K562 (cell line): ENCODE measurements at regions not wholly inside any gene's neighbourhood (a gene's known extent, or its start where the extent isn't known, plus 50 kb on each side); places are given as distances from the start of the nearest gene placed in this dataset.

Experiments
- ATAC-seq: fragments of 200-7000 bp; cut with Tn5 transposase; 3 replicates; pipeline ENCODE4 v1.9.1; 2020; ENCODE audit warnings: moderate library complexity
- BruUV-seq: library from RNA; stranded (reverse); fragments of 400-500 nt; replicated peaks from 2 replicates; lab custom pipeline; 2021; lab: Mats Ljungman, UMichigan
- CTCF ChIA-PET: fragments of 300-600 bp; formaldehyde crosslinking; extraction: SDS; loops from one replicate; lab custom pipeline; 2021; ENCODE audit warnings: low intra/inter-chr PET ratio; lab: Yijun Ruan, JAX
- POLR2A ChIA-PET: fragments of 300-600, 350-650 bp; sonication (Branson Sonifier 250); formaldehyde crosslinking; extraction: SDS; loops from one replicate; lab custom pipeline; 2021; ENCODE audit warnings: antibody characterized with exemption, inconsistent platforms; lab: Yijun Ruan, JAX
- DNase-seq, 4 experiments: peaks; one replicate each; pipeline versions ENCODE4 v3.0.0 to v3.0.0-alpha.2; 2011 to 2018; ENCODE audit warnings: low spot score in 3 of 4, mixed read lengths in 3 of 4; ENCODE audit errors: extremely low read depth in 1 of 4
- FAIRE-seq: peaks from 2 replicates; lab custom pipeline; 2011; peaks lifted over from hg19 to GRCh38; lab: Jason Lieb, UNC
- H2AFZ ChIP-seq: 2 replicates; pipeline ENCODE4 v1.6.0; 2011; ENCODE audit warnings: low read depth, low read length, control low read depth, inconsistent platforms
- H3K27ac ChIP-seq: fragments of 200-600 bp; 3 replicates; pipeline ENCODE4 v1.8.0; 2011; ENCODE audit warnings: low read depth, mild to moderate bottlenecking, control low read depth, inconsistent platforms, low read length, moderate library complexity, mixed read lengths; ENCODE audit errors: extremely low read depth
- H3K27me3 ChIP-seq, 2 experiments: fragments of 300-600 bp in 1 of 2; 2 replicates in 1 of 2; 3 replicates in 1 of 2; pipeline versions ENCODE4 v1.6.0 to v1.8.0; 2011; ENCODE audit warnings: inconsistent platforms in 2 of 2, low read length in 2 of 2, mild to moderate bottlenecking in 1 of 2, mixed read lengths in 1 of 2, moderate library complexity in 1 of 2; ENCODE audit not compliant: control insufficient read depth in 2 of 2, insufficient read depth in 2 of 2
- H3K36me3 ChIP-seq: fragments of 300-600 bp; 3 replicates; pipeline ENCODE4 v1.8.0; 2011; ENCODE audit warnings: mild to moderate bottlenecking, low read length, inconsistent platforms; ENCODE audit not compliant: control insufficient read depth, insufficient read depth
- H3K4me1 ChIP-seq, 2 experiments: fragments of 200-600 bp in 1 of 2; replicated peaks in 1 of 2; 2 replicates in 1 of 2; 3 replicates in 1 of 2; pipeline versions ENCODE4 v1.5.1 to v1.8.0; 2011; ENCODE audit warnings: inconsistent platforms in 2 of 2, low read length in 2 of 2, mild to moderate bottlenecking in 1 of 2, mixed read lengths in 1 of 2, moderate library complexity in 1 of 2; ENCODE audit not compliant: control insufficient read depth in 2 of 2, insufficient read depth in 2 of 2
- H3K4me2 ChIP-seq: 2 replicates; pipeline ENCODE4 v1.6.1; 2011; ENCODE audit warnings: low read length, control low read depth, inconsistent platforms, mixed read lengths; ENCODE audit not compliant: insufficient read depth
- H3K4me3 ChIP-seq: fragments of 200-600 bp; sonication (generic), shearing (Covaris generic); 2 replicates; pipeline ENCODE4 v1.5.1; 2016; ENCODE audit warnings: control low read depth, inconsistent platforms
- H3K79me2 ChIP-seq: fragments of 200-600 bp; 3 replicates; pipeline ENCODE4 v1.8.0; 2011; ENCODE audit warnings: low read length, inconsistent platforms; ENCODE audit not compliant: control insufficient read depth, insufficient read depth
- H3K9ac ChIP-seq, 2 experiments: 2 replicates each; pipeline versions ENCODE4 v1.6.0 to v1.6.1; 2011; ENCODE audit warnings: low read depth in 2 of 2, low read length in 2 of 2, control low read depth in 1 of 2, inconsistent platforms in 1 of 2, mild to moderate bottlenecking in 1 of 2, mixed read lengths in 1 of 2; ENCODE audit not compliant: insufficient read depth in 1 of 2
- H3K9me1 ChIP-seq: one replicate; pipeline ENCODE4 v1.6.0; 2011; ENCODE audit warnings: inconsistent platforms, mild to moderate bottlenecking, low read length, moderate library complexity; ENCODE audit not compliant: control insufficient read depth, insufficient read depth
- H3K9me3 ChIP-seq: replicated peaks from 2 replicates; pipeline ENCODE4 v1.5.1; 2011; ENCODE audit warnings: low read depth, low read length, inconsistent platforms; ENCODE audit not compliant: control insufficient read depth, insufficient read depth
- H4K20me1 ChIP-seq: replicated peaks from 2 replicates; pipeline ENCODE4 v1.6.1; 2011; ENCODE audit warnings: low read length, inconsistent platforms, mixed read lengths; ENCODE audit not compliant: control insufficient read depth, insufficient read depth
- EGR1 ChIP-seq: fragments of 450-650 bp; conservative IDR thresholded peaks from 2 replicates; pipeline ENCODE4 v1.6.1; 2017; ENCODE audit warnings: mild to moderate bottlenecking
- ETV5 ChIP-seq: sonication (generic); formaldehyde crosslinking; IDR thresholded peaks from 2 replicates; pipeline ENCODE4 v1.4.0; 2020; ENCODE audit warnings: low read depth, mild to moderate bottlenecking, missing genetic modification reagents
- ETV6 ChIP-seq, 3 experiments: fragments of 150-350 bp in 1 of 3; sonication (generic) in 1 of 3; formaldehyde crosslinking in 1 of 3; IDR thresholded peaks; 2 replicates each; pipeline versions ENCODE4 v1.6.1 to v1.8.0; 2014 to 2022; ENCODE audit warnings: borderline replicate concordance in 2 of 3, low read depth in 2 of 3, antibody characterized with exemption in 1 of 3, low read length in 1 of 3, mild to moderate bottlenecking in 1 of 3, missing genetic modification reagents in 1 of 3
- MAX ChIP-seq: sonication (generic); formaldehyde crosslinking; IDR thresholded peaks from 2 replicates; pipeline ENCODE4 v1.9.0; 2022; ENCODE audit warnings: mild to moderate bottlenecking, missing genetic modification reagents
- NBN ChIP-seq: fragments of 450-650 bp; IDR thresholded peaks from 2 replicates; pipeline ENCODE4 v1.6.1; 2016; ENCODE audit warnings: low read depth, mild to moderate bottlenecking
- PTRF ChIP-seq: fragments of 450-650 bp; IDR thresholded peaks from 2 replicates; pipeline ENCODE4 v1.6.1; 2016; ENCODE audit warnings: mild to moderate bottlenecking, missing genetic modification characterization, missing compliant biosample characterization
- SNRNP70 ChIP-seq: fragments of 200-400 bp; formaldehyde crosslinking; optimal IDR thresholded peaks from 2 replicates; pipeline ENCODE3; 2017; ENCODE audit warnings: low read depth, low read length
- ZNF609 ChIP-seq: sonication (generic); formaldehyde crosslinking; IDR thresholded peaks from 2 replicates; pipeline ENCODE4 v1.8.1; 2023; ENCODE audit warnings: missing genetic modification reagents, mild to moderate bottlenecking, borderline replicate concordance
- WGBS: fragments of 100-300 bp; shearing (Covaris generic); methylation state at CpG from one replicate; pipeline ENCODE4 v1.1.6; 2016; ENCODE audit warnings: low coverage, mixed read lengths; ENCODE audit not compliant: insufficient coverage; ENCODE audit errors: missing lambda C conversion rate; 5-methylcytosine and 5-hydroxymethylcytosine counted together
- in situ Hi-C: fragments of 300-500 bp; cut with MboI; formaldehyde crosslinking; loops from 4 replicates; pipeline ENCODE4 v1.15.0; 2018; ENCODE audit warnings: inconsistent platforms, mixed read lengths
- intact Hi-C: fragments of 100-400 bp; cut with micrococcal nuclease; formaldehyde crosslinking; loops from 2 replicates; pipeline ENCODE4 v1.14.2; 2022
- TF ChIP-seq, protein P1 (sequence below): sonication (generic); formaldehyde crosslinking; IDR thresholded peaks from 2 replicates; pipeline ENCODE4 v1.8.0; 2022; ENCODE audit warnings: missing genetic modification reagents, mild to moderate bottlenecking, borderline replicate concordance
- TF ChIP-seq, protein P2 (sequence below), 3 experiments: IDR thresholded peaks in 2 of 3; conservative IDR thresholded peaks in 1 of 3; 2 replicates each; pipeline ENCODE4 v1.5.1; 2011 to 2012; ENCODE audit warnings: low read length in 3 of 3, mild to moderate bottlenecking in 3 of 3, control low read depth in 2 of 3, improper control_type of control experiment in 1 of 3, inconsistent platforms in 1 of 3, low read depth in 1 of 3, mixed read lengths in 1 of 3, moderate library complexity in 1 of 3; ENCODE audit not compliant: insufficient read depth in 2 of 3
- TF ChIP-seq, protein P3 (sequence below): fragments of 250-450 bp; sonication (Bioruptor Pico); IDR thresholded peaks from 2 replicates; pipeline ENCODE4 v1.5.1; 2021; ENCODE audit warnings: mild to moderate bottlenecking

- no peak overlapping the region for H3K4me3 ChIP-seq
- H3K4me2 ChIP-seq = no peak overlapping the region
- no peaks in the 10 kb centered on the region for H3K4me1 ChIP-seq
- in situ Hi-C loops (no loop called here), intact Hi-C loops (no loop called here)
- H3K9me3 ChIP-seq = 0 out of 2 replicates have a peak, but pooled peaks cover 3% of the 10 kb centered on the region
- no peak for ATAC-seq
- ChIA-PET CTCF (no interaction called here), POLR2A (no interaction called here)
- no TSS peak for BruUV-seq
- no peak for DNase-seq
- no peaks in the 10 kb centered on the region for H3K36me3 ChIP-seq
- no peaks in the 10 kb centered on the region for H3K27me3 ChIP-seq
- no peaks in the 10 kb centered on the region for H3K9me1 ChIP-seq
- H2AFZ ChIP-seq = no peak overlapping the region
- no peak for FAIRE-seq
- H4K20me1 ChIP-seq = no peaks in the 10 kb centered on the region
- no peak overlapping the region for H3K27ac ChIP-seq
- H3K79me2 ChIP-seq = no peaks in the 10 kb centered on the region
- WGBS = 3% methylated on average over 10 of the region's 10 CpGs
- no peak overlapping the region for H3K9ac ChIP-seq
- TF ChIP-seq, protein P1, sequence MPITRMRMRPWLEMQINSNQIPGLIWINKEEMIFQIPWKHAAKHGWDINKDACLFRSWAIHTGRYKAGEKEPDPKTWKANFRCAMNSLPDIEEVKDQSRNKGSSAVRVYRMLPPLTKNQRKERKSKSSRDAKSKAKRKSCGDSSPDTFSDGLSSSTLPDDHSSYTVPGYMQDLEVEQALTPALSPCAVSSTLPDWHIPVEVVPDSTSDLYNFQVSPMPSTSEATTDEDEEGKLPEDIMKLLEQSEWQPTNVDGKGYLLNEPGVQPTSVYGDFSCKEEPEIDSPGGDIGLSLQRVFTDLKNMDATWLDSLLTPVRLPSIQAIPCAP (CRISPR knock-in tag) = no peak
- TF ChIP-seq ETV5 (CRISPR knock-in tag) (no peak), EGR1 (no peak), SNRNP70 (no peak), MAX (CRISPR knock-in tag) (no peak), PTRF (tag) (no peak), ETV6 (IDR thresholded peaks at IDR 0.05; ENCODE audit: borderline replicate concordance in 1 of 2, low read depth in 2 of 2, low read length in 1 of 2) (no peak), ETV6 (CRISPR knock-in tag; IDR thresholded peaks at IDR 0.05; ENCODE audit: borderline replicate concordance) (no peak), ZNF609 (CRISPR knock-in tag) (no peak), NBN (no peak)
- TF ChIP-seq, protein P2, sequence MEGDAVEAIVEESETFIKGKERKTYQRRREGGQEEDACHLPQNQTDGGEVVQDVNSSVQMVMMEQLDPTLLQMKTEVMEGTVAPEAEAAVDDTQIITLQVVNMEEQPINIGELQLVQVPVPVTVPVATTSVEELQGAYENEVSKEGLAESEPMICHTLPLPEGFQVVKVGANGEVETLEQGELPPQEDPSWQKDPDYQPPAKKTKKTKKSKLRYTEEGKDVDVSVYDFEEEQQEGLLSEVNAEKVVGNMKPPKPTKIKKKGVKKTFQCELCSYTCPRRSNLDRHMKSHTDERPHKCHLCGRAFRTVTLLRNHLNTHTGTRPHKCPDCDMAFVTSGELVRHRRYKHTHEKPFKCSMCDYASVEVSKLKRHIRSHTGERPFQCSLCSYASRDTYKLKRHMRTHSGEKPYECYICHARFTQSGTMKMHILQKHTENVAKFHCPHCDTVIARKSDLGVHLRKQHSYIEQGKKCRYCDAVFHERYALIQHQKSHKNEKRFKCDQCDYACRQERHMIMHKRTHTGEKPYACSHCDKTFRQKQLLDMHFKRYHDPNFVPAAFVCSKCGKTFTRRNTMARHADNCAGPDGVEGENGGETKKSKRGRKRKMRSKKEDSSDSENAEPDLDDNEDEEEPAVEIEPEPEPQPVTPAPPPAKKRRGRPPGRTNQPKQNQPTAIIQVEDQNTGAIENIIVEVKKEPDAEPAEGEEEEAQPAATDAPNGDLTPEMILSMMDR (IDR thresholded peaks at IDR 0.05 in 2 of 3, conservative IDR thresholded peaks at IDR 0.05 in 1 of 3; ENCODE audit: insufficient read depth in 2 of 3, low read depth in 1 of 3, low read length in 3 of 3) = no peak
- TF ChIP-seq, protein P3, sequence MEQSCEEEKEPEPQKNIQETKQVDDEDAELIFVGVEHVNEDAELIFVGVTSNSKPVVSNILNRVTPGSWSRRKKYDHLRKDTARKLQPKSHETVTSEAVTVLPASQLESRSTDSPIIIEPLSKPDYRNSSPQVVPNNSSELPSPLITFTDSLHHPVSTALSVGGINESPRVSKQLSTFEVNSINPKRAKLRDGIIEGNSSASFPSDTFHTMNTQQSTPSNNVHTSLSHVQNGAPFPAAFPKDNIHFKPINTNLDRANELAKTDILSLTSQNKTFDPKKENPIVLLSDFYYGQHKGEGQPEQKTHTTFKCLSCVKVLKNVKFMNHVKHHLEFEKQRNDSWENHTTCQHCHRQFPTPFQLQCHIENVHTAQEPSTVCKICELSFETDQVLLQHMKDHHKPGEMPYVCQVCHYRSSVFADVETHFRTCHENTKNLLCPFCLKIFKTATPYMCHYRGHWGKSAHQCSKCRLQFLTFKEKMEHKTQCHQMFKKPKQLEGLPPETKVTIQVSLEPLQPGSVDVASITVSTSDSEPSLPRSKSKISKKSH = no peak
Measured at GRCh38 chr1:177340601-177341067, 169.9 kb downstream of the BRINP2 start.
